NCI-H2029 (cell line): ENCODE measurements at regions not wholly inside any gene's neighbourhood (a gene's known extent, or its start where the extent isn't known, plus 50 kb on each side); places are given as distances from the start of the nearest gene placed in this dataset.
"Not testable (repeated sequence)": the region's sequence is repeated elsewhere in the genome, so short reads cannot be mapped to it uniquely, and the experiment has no call there.

ENCODE experiments used
- DNase-seq: peaks from one replicate; lab custom pipeline; 2025; lab: John Stamatoyannopoulos, UW

- not testable (repeated sequence) for DNase-seq
Observed at GRCh38 chr5:62777081-62777480, 198.5 kb downstream of the LRRC70 start.

GRCh38 chr5:62776592-62776991 lies 198.0 kb downstream of the LRRC70 start:
- not testable (repeated sequence) for DNase-seq

GRCh38 chr5:62773460-62773859 lies 194.8 kb downstream of the LRRC70 start:
- no peak for DNase-seq

GRCh38 chr5:62771341-62771740 lies 192.7 kb downstream of the LRRC70 start:
- no peak for DNase-seq

GRCh38 chr5:62767650-62768049 lies 189.0 kb downstream of the LRRC70 start:
- no peak for DNase-seq

GRCh38 chr5:62767077-62767476 lies 188.5 kb downstream of the LRRC70 start:
- DNase-seq = no peak

GRCh38 chr5:62762503-62762902 lies 183.9 kb downstream of the LRRC70 start:
- DNase-seq = no peak

- DNase-seq = not testable (repeated sequence)
Observed at GRCh38 chr5:62757686-62758085, 179.1 kb downstream of the LRRC70 start.

- DNase-seq = not testable (repeated sequence)
Observed at GRCh38 chr5:62752998-62753367, 174.4 kb downstream of the LRRC70 start.

- DNase-seq = peak; percentile 1
Observed at GRCh38 chr5:62752056-62752997, 173.7 kb downstream of the LRRC70 start.

- DNase-seq = no peak
Observed at GRCh38 chr5:62742207-62742606, 163.6 kb downstream of the LRRC70 start.

GRCh38 chr5:62741761-62742160 lies 163.1 kb downstream of the LRRC70 start:
- no peak for DNase-seq

GRCh38 chr5:62737766-62738165 lies 159.1 kb downstream of the LRRC70 start:
- DNase-seq = no peak

- DNase-seq = peak; percentile 25
Observed at GRCh38 chr5:62732677-62733121, 154.1 kb downstream of the LRRC70 start.

GRCh38 chr5:62731022-62731421 lies 152.4 kb downstream of the LRRC70 start:
- DNase-seq = no peak

- no peak for DNase-seq
Observed at GRCh38 chr5:62729675-62730074, 151.1 kb downstream of the LRRC70 start.

GRCh38 chr5:62727861-62728260 lies 149.2 kb downstream of the LRRC70 start:
- no peak for DNase-seq

GRCh38 chr5:62727184-62727583 lies 148.6 kb downstream of the LRRC70 start:
- no peak for DNase-seq

- DNase-seq = no peak
Observed at GRCh38 chr5:62722360-62722759, 143.7 kb downstream of the LRRC70 start.

GRCh38 chr5:62720031-62720441 lies 141.4 kb downstream of the LRRC70 start:
- peak; percentile 67 for DNase-seq

- no peak for DNase-seq
Observed at GRCh38 chr5:62719061-62719720, 140.6 kb downstream of the LRRC70 start.

- DNase-seq = no peak
Observed at GRCh38 chr5:62718324-62718723, 139.7 kb downstream of the LRRC70 start.

GRCh38 chr5:62717301-62717933 lies 138.8 kb downstream of the LRRC70 start:
- DNase-seq = no peak
